Esophagus (tissue), 2 donors: ENCODE measurements at regions not wholly inside any gene's neighbourhood (a gene's known extent, or its start where the extent isn't known, plus 50 kb on each side); places are given as distances from the start of the nearest gene placed in this dataset.
"Not testable (repeated sequence)": the region's sequence is repeated elsewhere in the genome, so short reads cannot be mapped to it uniquely, and the experiment has no call there.

ENCODE experiments used
- H3K27ac ChIP-seq, 2 donors: one replicate each; pipeline ENCODE4 v1.5.1; 2013; ENCODE audit warnings: low read depth in 2 of 2, mild to moderate bottlenecking in 2 of 2, inconsistent platforms in 1 of 2, low read length in 1 of 2, moderate library complexity in 1 of 2
- H3K27me3 ChIP-seq, 2 donors: one replicate each; pipeline ENCODE4 v1.6.1; 2013; ENCODE audit warnings: low read length in 2 of 2, control low read depth in 1 of 2, mild to moderate bottlenecking in 1 of 2; ENCODE audit not compliant: insufficient read depth in 2 of 2, control insufficient read depth in 1 of 2
- H3K36me3 ChIP-seq, 2 donors: one replicate each; pipeline ENCODE4 v1.6.1; 2013; ENCODE audit warnings: low read length in 1 of 2; ENCODE audit not compliant: control insufficient read depth in 2 of 2, insufficient read depth in 2 of 2
- H3K4me1 ChIP-seq, 2 donors: one replicate each; pipeline ENCODE4 v1.6.1; 2013; ENCODE audit warnings: low read length in 1 of 2; ENCODE audit not compliant: control insufficient read depth in 2 of 2, insufficient read depth in 2 of 2
- H3K4me3 ChIP-seq, 2 donors: one replicate each; pipeline ENCODE4 v1.5.1; 2013; ENCODE audit warnings: low read length in 2 of 2, mild to moderate bottlenecking in 2 of 2, low read depth in 1 of 2, moderate library complexity in 1 of 2
- H3K9me3 ChIP-seq, 2 donors: one replicate each; pipeline ENCODE4 v1.6.1; 2013; ENCODE audit warnings: mild to moderate bottlenecking in 2 of 2, low read depth in 1 of 2, low read length in 1 of 2, moderate library complexity in 1 of 2; ENCODE audit not compliant: control insufficient read depth in 2 of 2, insufficient read depth in 1 of 2
- WGBS, 2 donors: extraction: QIAGEN DNeasy Blood & Tissue Kit; methylation state at CpG; one replicate each; pipeline ENCODE4 v1.1.7; 2013; 5-methylcytosine and 5-hydroxymethylcytosine counted together
- donor health status: healthy with polysubstance abuse.
- donor health status: Bipolar disorder and iron deficiency.

GRCh38 chr13:44834404-44834803 is 154.9 kb downstream of the NUFIP1 start:
- H3K27ac ChIP-seq, result no peak overlapping the region
- H3K4me3 ChIP-seq, result no peak overlapping the region
- 78 to 80% methylated on average over 4 of the region's 4 CpGs for WGBS, 2 donors

DNA sequence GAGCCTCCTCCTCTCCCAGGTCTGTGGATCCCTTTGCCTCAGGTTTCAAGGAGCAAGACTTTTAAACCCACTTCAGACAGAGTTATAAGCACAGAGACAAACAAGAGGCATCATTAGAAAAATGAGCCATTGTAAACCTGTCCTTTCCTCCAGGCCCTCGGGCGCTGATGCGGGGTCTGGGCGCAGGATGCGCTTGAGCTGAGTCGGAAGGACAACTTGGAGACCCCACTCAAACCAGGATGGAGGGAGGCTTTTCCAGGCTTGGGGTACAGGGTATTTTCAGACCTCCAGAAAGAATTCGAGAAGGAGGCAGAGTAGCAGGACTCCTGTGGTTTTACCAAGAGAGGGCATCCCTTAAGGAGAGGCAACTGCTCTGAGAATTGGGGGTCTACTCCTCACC is 155.6 kb downstream of the NUFIP1 start:
- H3K4me3 ChIP-seq, result no peak overlapping the region
- no peaks in the 10 kb centered on the region for H3K27me3 ChIP-seq
- 94 to 96% methylated on average over 7 of the region's 7 CpGs for WGBS, 2 donors
- H3K27ac ChIP-seq, result no peak overlapping the region
- no peaks in the 10 kb centered on the region for H3K4me1 ChIP-seq
- H3K9me3 ChIP-seq, result no peaks in the 10 kb centered on the region
- no peaks in the 10 kb centered on the region for H3K36me3 ChIP-seq

More at GRCh38 chr13:44834404-44834803, 154.9 kb downstream of the NUFIP1 start:
- Histone ChIP-seq H3K27me3 (no peaks in the 10 kb centered on the region), H3K36me3 (no peaks in the 10 kb centered on the region), H3K4me1 (no peaks in the 10 kb centered on the region), H3K9me3 (no peaks in the 10 kb centered on the region)

DNA sequence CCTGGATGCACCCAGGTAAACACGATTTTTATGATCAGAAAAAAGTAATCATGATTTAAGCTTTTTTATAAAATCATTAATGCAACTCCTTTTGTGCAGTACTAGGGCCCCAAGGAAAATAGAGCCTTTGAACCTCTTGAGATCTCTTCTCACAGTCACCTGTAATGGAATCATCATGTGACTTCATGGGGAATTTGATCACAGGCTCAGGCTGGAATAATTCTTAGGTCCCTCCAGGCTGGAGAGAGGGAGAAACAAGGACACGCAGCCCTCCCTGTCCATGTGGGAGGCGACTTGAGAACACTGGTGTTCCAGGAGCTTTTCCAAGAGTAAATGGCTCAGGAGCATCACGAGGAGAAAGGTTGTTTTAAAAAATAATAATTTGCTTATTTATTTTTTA is 156.1 kb downstream of the NUFIP1 start:
- H3K4me1 ChIP-seq, result no peaks in the 10 kb centered on the region
- no peaks in the 10 kb centered on the region for H3K27me3 ChIP-seq
- H3K9me3 ChIP-seq, result no peaks in the 10 kb centered on the region
- WGBS, 2 donors, result 73 to 87% methylated on average over 4 of the region's 4 CpGs
- no peaks in the 10 kb centered on the region for H3K36me3 ChIP-seq
- no peak overlapping the region for H3K4me3 ChIP-seq
- no peak overlapping the region for H3K27ac ChIP-seq

GRCh38 chr13:44826591-44827350 is 162.5 kb downstream of the NUFIP1 start:
- Histone ChIP-seq H3K36me3 (no peaks in the 10 kb centered on the region), H3K4me3 (no peak overlapping the region), H3K27ac (no peak overlapping the region), H3K4me1 (no peaks in the 10 kb centered on the region), H3K27me3 (no peaks in the 10 kb centered on the region), H3K9me3 (no peaks in the 10 kb centered on the region)
- 88 to 93% methylated on average over 11 of the region's 11 CpGs for WGBS, 2 donors

- WGBS, 2 donors, result 90 to 93% methylated on average over 5 of the region's 5 CpGs
- H3K27me3 ChIP-seq, result no peaks in the 10 kb centered on the region
- H3K36me3 ChIP-seq, result no peaks in the 10 kb centered on the region
- no peaks in the 10 kb centered on the region for H3K9me3 ChIP-seq
- no peaks in the 10 kb centered on the region for H3K4me1 ChIP-seq
- H3K4me3 ChIP-seq, result no peak overlapping the region
- no peak overlapping the region for H3K27ac ChIP-seq
Observed at GRCh38 chr13:44825953-44826352, 163.3 kb downstream of the NUFIP1 start.

- H3K27me3 ChIP-seq, H3K9me3 ChIP-seq, H3K27ac ChIP-seq, H3K36me3 ChIP-seq, H3K4me3 ChIP-seq, H3K4me1 ChIP-seq: not testable (repeated sequence)
- 95 to 96% methylated on average over 7 of the region's 7 CpGs for WGBS, 2 donors
Observed at GRCh38 chr13:44823555-44823954, 165.7 kb downstream of the NUFIP1 start.

DNA sequence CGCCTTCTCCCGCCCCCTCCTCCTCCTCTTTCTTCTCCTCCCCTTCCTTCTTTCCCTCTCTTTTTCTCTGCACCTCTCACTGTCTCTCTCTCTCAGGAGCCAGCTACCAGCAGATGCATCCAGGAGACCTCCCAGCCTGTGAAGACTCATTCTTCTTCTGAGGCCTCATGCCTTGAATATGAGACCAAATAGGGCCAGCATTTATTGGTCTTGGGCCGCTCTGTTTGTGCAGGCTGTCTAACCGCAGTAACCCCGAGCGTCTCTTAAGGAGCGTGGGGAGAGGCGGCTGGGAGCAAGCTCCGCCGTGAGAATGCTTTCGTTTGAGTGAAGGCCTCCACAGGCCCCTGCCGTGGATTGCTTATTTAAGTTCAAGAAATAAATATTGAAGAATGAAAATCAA is 167.0 kb downstream of the NUFIP1 start:
- Histone ChIP-seq H3K4me3 (no peak overlapping the region), H3K27me3 (no peaks in the 10 kb centered on the region)
- 86 to 91% methylated on average over 12 of the region's 12 CpGs for WGBS, 2 donors

GRCh38 chr13:44819772-44820171 is 169.5 kb downstream of the NUFIP1 start:
- H3K36me3 ChIP-seq, result no peaks in the 10 kb centered on the region
- no peak overlapping the region for H3K27ac ChIP-seq
- 80 to 81% methylated on average over 6 of the region's 6 CpGs for WGBS, 2 donors
- H3K9me3 ChIP-seq, result no peaks in the 10 kb centered on the region
- no peak overlapping the region for H3K4me3 ChIP-seq
- peaks cover 0 to 6% of the 10 kb centered on the region in 2 donors for H3K4me1 ChIP-seq
- H3K27me3 ChIP-seq, result no peaks in the 10 kb centered on the region

More for the DNA sequence above, 167.0 kb downstream of the NUFIP1 start:
- no peaks in the 10 kb centered on the region for H3K9me3 ChIP-seq
- no peaks in the 10 kb centered on the region for H3K4me1 ChIP-seq
- H3K36me3 ChIP-seq, result no peaks in the 10 kb centered on the region
- no peak overlapping the region for H3K27ac ChIP-seq

DNA sequence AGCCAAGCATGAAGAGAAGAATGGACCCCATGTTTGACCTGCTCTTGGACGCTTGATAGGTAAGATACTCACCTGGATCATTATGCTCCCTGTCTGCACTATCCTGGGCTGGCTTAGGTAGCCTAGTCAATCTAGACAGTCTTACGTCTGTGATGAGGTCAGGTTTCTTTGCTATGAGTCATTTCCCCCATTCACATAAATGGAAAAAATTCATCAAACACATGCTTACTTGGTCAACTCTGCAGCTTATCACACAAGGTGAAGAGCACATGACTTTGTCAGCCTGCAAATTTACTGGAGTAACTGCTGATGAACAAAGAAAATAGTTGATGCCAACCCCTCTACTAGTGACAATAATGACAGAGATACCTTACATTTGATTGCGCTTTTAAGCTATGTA is 170.0 kb downstream of the NUFIP1 start:
- H3K27ac ChIP-seq, result no peak overlapping the region
- H3K27me3 ChIP-seq, result no peaks in the 10 kb centered on the region
- no peaks in the 10 kb centered on the region for H3K36me3 ChIP-seq
- WGBS, 2 donors, result 72 to 73% methylated on average over 3 of the region's 3 CpGs
- no peaks in the 10 kb centered on the region for H3K9me3 ChIP-seq
- H3K4me1 ChIP-seq, result peaks cover 0 to 9% of the 10 kb centered on the region in 2 donors
- no peak overlapping the region for H3K4me3 ChIP-seq

GRCh38 chr13:44818428-44818827 is 170.8 kb downstream of the NUFIP1 start:
- Histone ChIP-seq H3K27me3 (no peaks in the 10 kb centered on the region), H3K36me3 (no peaks in the 10 kb centered on the region), H3K9me3 (no peaks in the 10 kb centered on the region), H3K27ac (no peak overlapping the region), H3K4me3 (no peak overlapping the region), H3K4me1 (peaks cover 0 to 9% of the 10 kb centered on the region in 2 donors)
- WGBS, 2 donors, result 72 to 74% methylated on average over 6 of the region's 6 CpGs
